GM23338 (cell line): ENCODE measurements at regions not wholly inside any gene's neighbourhood (a gene's known extent, or its start where the extent isn't known, plus 50 kb on each side); places are given as distances from the start of the nearest gene placed in this dataset.

Experiments
- CREB1 ChIP-seq: fragments of 250-450 bp; sonication (Bioruptor Pico); IDR thresholded peaks from 2 replicates; pipeline ENCODE4 v1.5.0; 2020; ENCODE audit warnings: low read depth, mild to moderate bottlenecking, moderate library complexity
- CTCF ChIP-seq, 2 experiments: fragments of 200-600 bp in 1 of 2; sonication (generic) in 1 of 2; conservative IDR thresholded peaks; 2 replicates each; pipeline versions ENCODE4 v1.5.1 to v1.6.1; 2016 to 2017; ENCODE audit warnings: antibody characterized with exemption in 2 of 2, low read depth in 2 of 2, mild to moderate bottlenecking in 2 of 2, moderate library complexity in 1 of 2
- POLR2AphosphoS5 ChIP-seq: IDR thresholded peaks from 2 replicates; pipeline ENCODE4 v1.6.1; 2016; ENCODE audit warnings: antibody characterized with exemption, low read depth
- STAT1 ChIP-seq: IDR thresholded peaks from one replicate; pipeline ENCODE4 v1.6.1; 2016; ENCODE audit warnings: antibody characterized with exemption; ENCODE audit not compliant: unreplicated experiment
- ZNF114 ChIP-seq: fragments of 250-450 bp; sonication (Bioruptor Pico); IDR thresholded peaks from 2 replicates; pipeline ENCODE4 v1.5.0; 2020; ENCODE audit warnings: mild to moderate bottlenecking, moderate library complexity
- ZNF331 ChIP-seq: fragments of 250-450 bp; sonication (Bioruptor Pico); IDR thresholded peaks from 2 replicates; pipeline ENCODE4 v1.5.0; 2020; ENCODE audit warnings: low read depth, mild to moderate bottlenecking, moderate library complexity
- ZNF462 ChIP-seq: fragments of 250-450 bp; sonication (Bioruptor Pico); IDR thresholded peaks from 2 replicates; pipeline ENCODE4 v1.5.0; 2020; ENCODE audit warnings: mild to moderate bottlenecking, moderate library complexity

GRCh38 chr9:7907551-7908337 lies 108.2 kb upstream of the DMAC1 start (continued):
- TF ChIP-seq ZNF462 (CRISPR knock-in tag) = no peak
- no peak for TF ChIP-seq ZNF331 (CRISPR knock-in tag)
- TF ChIP-seq CTCF (conservative IDR thresholded peaks at IDR 0.05; ENCODE audit: low read depth in 2 of 2) = no peak
- no peak for TF ChIP-seq POLR2AphosphoS5
- TF ChIP-seq STAT1 = no peak
- TF ChIP-seq ZNF114 = no peak
- no peak for TF ChIP-seq CREB1
